Esophagus muscularis mucosa (tissue), 4 donors: ENCODE measurements at regions not wholly inside any gene's neighbourhood (a gene's known extent, or its start where the extent isn't known, plus 50 kb on each side); places are given as distances from the start of the nearest gene placed in this dataset.

ENCODE experiments used
- DNase-seq: peaks from one replicate; pipeline ENCODE4 v3.0.0-alpha.2; 2017; ENCODE audit errors: extremely low spot score
- H3K27ac ChIP-seq, 4 donors: fragments of 200-600 bp; sonication (generic); replicated peaks in 1 of 4; 1 replicate in 3 of 4; 2 replicates in 1 of 4; pipeline ENCODE4 v1.5.1; 2016 to 2019; ENCODE audit warnings: mild to moderate bottlenecking in 1 of 4
- H3K27me3 ChIP-seq, 4 donors: fragments of 200-600 bp; sonication (generic); one replicate each; pipeline versions ENCODE4 v1.5.1 to v1.6.0; 2016 to 2019
- H3K36me3 ChIP-seq, 4 donors: fragments of 200-600 bp; sonication (generic); one replicate each; pipeline ENCODE4 v1.5.1; 2016 to 2019
- H3K4me1 ChIP-seq, 4 donors: fragments of 200-600 bp; sonication (generic); one replicate each; pipeline ENCODE4 v1.5.1; 2016 to 2019
- H3K4me3 ChIP-seq, 4 donors: fragments of 200-600 bp; sonication (generic); 1 replicate in 2 of 4; 2 replicates in 2 of 4; pipeline ENCODE4 v1.5.1; 2016 to 2019; ENCODE audit warnings: mild to moderate bottlenecking in 4 of 4, moderate library complexity in 1 of 4
- H3K9me3 ChIP-seq, 4 donors: fragments of 200-600 bp; sonication (generic); 1 replicate in 3 of 4; 2 replicates in 1 of 4; pipeline ENCODE4 v1.5.1; 2016 to 2019
- CTCF ChIP-seq, 3 experiments: fragments of 200-600 bp in 2 of 3; fragments of 450-650 bp in 1 of 3; sonication (generic) in 2 of 3; IDR thresholded peaks; one replicate each; pipeline ENCODE4 v1.5.1; 2017 to 2019; ENCODE audit warnings: antibody characterized with exemption in 3 of 3, mild to moderate bottlenecking in 2 of 3, moderate library complexity in 1 of 3
- EP300 ChIP-seq: sonication (generic); formaldehyde crosslinking; IDR thresholded peaks from one replicate; pipeline ENCODE4 v1.6.1; 2017; ENCODE audit warnings: antibody characterized with exemption
- POLR2A ChIP-seq: fragments of 450-650 bp; IDR thresholded peaks from one replicate; pipeline ENCODE4 v1.6.1; 2017; ENCODE audit warnings: antibody characterized with exemption, moderate library complexity, mild to moderate bottlenecking, low read depth
- POLR2AphosphoS5 ChIP-seq, 2 donors: sonication (generic); formaldehyde crosslinking; IDR thresholded peaks; one replicate each; pipeline ENCODE4 v1.6.1; 2017; ENCODE audit warnings: antibody characterized with exemption in 2 of 2
- WGBS: methylation state at CpG from one replicate; pipeline ENCODE4 v1.1.5; 2018; 5-methylcytosine and 5-hydroxymethylcytosine counted together
- intact Hi-C: fragments of 100-400 bp; cut with DNase I; formaldehyde crosslinking; loops from one replicate; pipeline ENCODE4 v1.15.1; 2023

GRCh38 chr1:167150492-167150833 lies 56.6 kb downstream of the STYXL2 start:
- WGBS: 89% methylated on average over 2 of the region's 2 CpGs
- Histone ChIP-seq H3K27ac (no peak overlapping the region), H3K36me3 (no peaks in the 10 kb centered on the region), H3K9me3 (no peaks in the 10 kb centered on the region), H3K27me3 (no peaks in the 10 kb centered on the region), H3K4me1 (peaks cover 0 to 13% (median 10%) of the 10 kb centered on the region in 4 donors), H3K4me3 (no peak overlapping the region)
- no peak for DNase-seq
- no peak for TF ChIP-seq POLR2AphosphoS5 (IDR thresholded peaks at IDR 0.05)
- TF ChIP-seq POLR2A: no peak
- TF ChIP-seq EP300: no peak
- TF ChIP-seq CTCF (IDR thresholded peaks at IDR 0.05): no peak
- intact Hi-C loops: no loop called here

- no peak for TF ChIP-seq CTCF (IDR thresholded peaks at IDR 0.05)
- H3K27ac ChIP-seq: no peak overlapping the region
Observed at GRCh38 chr1:167152192-167152876, 58.5 kb downstream of the STYXL2 start.

GRCh38 chr1:167156466-167156865 lies 62.6 kb downstream of the STYXL2 start:
- WGBS: 95% methylated on average over 4 of the region's 4 CpGs
- DNase-seq: no peak

More at GRCh38 chr1:167152192-167152876, 58.5 kb downstream of the STYXL2 start:
- H3K27me3 ChIP-seq: no peaks in the 10 kb centered on the region
- no peak overlapping the region for H3K4me3 ChIP-seq
- WGBS: 66% methylated on average over 6 of the region's 6 CpGs
- no peaks in the 10 kb centered on the region for H3K9me3 ChIP-seq
- intact Hi-C loops: no loop called here
- H3K4me1 ChIP-seq: peaks cover 0 to 13% (median 10%) of the 10 kb centered on the region in 4 donors
- no peaks in the 10 kb centered on the region for H3K36me3 ChIP-seq
- no peak for DNase-seq

GRCh38 chr1:167157114-167157513 lies 63.2 kb downstream of the STYXL2 start:
- DNase-seq: no peak
- WGBS: 88% methylated on average over 2 of the region's 2 CpGs
- Histone ChIP-seq H3K9me3 (no peaks in the 10 kb centered on the region), H3K4me1 (no peaks in the 10 kb centered on the region), H3K27me3 (no peaks in the 10 kb centered on the region), H3K36me3 (no peaks in the 10 kb centered on the region), H3K4me3 (no peak overlapping the region), H3K27ac (no peak overlapping the region)
- intact Hi-C loops: no loop called here
- TF ChIP-seq POLR2AphosphoS5 (IDR thresholded peaks at IDR 0.05) (no peak), EP300 (no peak), POLR2A (no peak), CTCF (IDR thresholded peaks at IDR 0.05) (no peak)

More at GRCh38 chr1:167156466-167156865, 62.6 kb downstream of the STYXL2 start:
- TF ChIP-seq CTCF (IDR thresholded peaks at IDR 0.05) (no peak), POLR2AphosphoS5 (IDR thresholded peaks at IDR 0.05) (no peak), POLR2A (no peak), EP300 (no peak)
- no peak overlapping the region for H3K27ac ChIP-seq
- H3K36me3 ChIP-seq: no peaks in the 10 kb centered on the region
- no peaks in the 10 kb centered on the region for H3K4me1 ChIP-seq
- no peaks in the 10 kb centered on the region for H3K9me3 ChIP-seq
- intact Hi-C loops: no loop called here
- H3K4me3 ChIP-seq: no peak overlapping the region
- H3K27me3 ChIP-seq: no peaks in the 10 kb centered on the region
